Panc1 (cell line): ENCODE measurements at regions not wholly inside any gene's neighbourhood (a gene's known extent, or its start where the extent isn't known, plus 50 kb on each side); places are given as distances from the start of the nearest gene placed in this dataset.

Experiments
- ATAC-seq: fragments of 200-7000 bp; cut with Tn5 transposase; 2 replicates; pipeline ENCODE4 v1.9.1; 2020; ENCODE audit warnings: mild to moderate bottlenecking, moderate library complexity
- BruUV-seq: library from RNA; stranded (reverse); fragments of 400-500 nt; replicated peaks from 2 replicates; lab custom pipeline; 2021; lab: Mats Ljungman, UMichigan
- CTCF ChIA-PET: fragments of 300-600 bp; sonication (Branson Sonifier 250); formaldehyde crosslinking; loops from one replicate; lab custom pipeline; 2022; ENCODE audit warnings: antibody characterized with exemption; lab: Charles Lee
- POLR2A ChIA-PET: fragments of 300-600 bp; sonication (Branson Sonifier 250); formaldehyde crosslinking; loops from one replicate; lab custom pipeline; 2022; ENCODE audit warnings: antibody characterized with exemption; lab: Charles Lee
- DNase-seq: peaks from one replicate; pipeline ENCODE4 v3.0.0-alpha.2; 2010; ENCODE audit warnings: low read depth, low spot score
- H3K27ac ChIP-seq: 2 replicates; pipeline ENCODE4 v1.5.1; 2011; ENCODE audit warnings: mild to moderate bottlenecking, low read length, inconsistent platforms
- H3K27me3 ChIP-seq: fragments of 200-500 bp; sonication (Bioruptor generic); 2 replicates; pipeline ENCODE4 v1.6.0; 2014; ENCODE audit warnings: low read length, inconsistent platforms; ENCODE audit not compliant: control insufficient read depth, insufficient read depth
- H3K36me3 ChIP-seq: fragments of 200-500 bp; sonication (Bioruptor generic); 2 replicates; pipeline ENCODE4 v1.5.1; 2014; ENCODE audit warnings: inconsistent platforms, mild to moderate bottlenecking, low read length, moderate library complexity; ENCODE audit not compliant: control insufficient read depth, insufficient read depth
- H3K4me1 ChIP-seq: 2 replicates; pipeline ENCODE4 v1.5.1; 2011; ENCODE audit warnings: inconsistent platforms, mild to moderate bottlenecking, low read length, moderate library complexity; ENCODE audit not compliant: control insufficient read depth, insufficient read depth
- H3K4me3 ChIP-seq, 2 experiments: 2 replicates each; pipeline ENCODE4 v1.5.1; 2011 to 2012; ENCODE audit warnings: low read depth in 2 of 2, low read length in 2 of 2, mild to moderate bottlenecking in 2 of 2, inconsistent platforms in 1 of 2, moderate library complexity in 1 of 2
- H3K9me3 ChIP-seq: fragments of 200-500 bp; sonication (Bioruptor generic); 2 replicates; pipeline ENCODE4 v1.5.1; 2014; ENCODE audit warnings: low read depth, mild to moderate bottlenecking, inconsistent platforms, low read length, moderate library complexity; ENCODE audit not compliant: control insufficient read depth, insufficient read depth
- POLR2AphosphoS5 ChIP-seq: IDR thresholded peaks from 2 replicates; pipeline ENCODE4 v1.6.1; 2012; ENCODE audit warnings: mild to moderate bottlenecking, low read depth, low read length, moderate library complexity
- SIN3A ChIP-seq: IDR thresholded peaks from 2 replicates; pipeline ENCODE4 v1.6.1; 2012; ENCODE audit warnings: low read depth, mild to moderate bottlenecking, low read length, moderate library complexity, borderline replicate concordance; ENCODE audit not compliant: insufficient read depth
- TCF7L2 ChIP-seq: IDR thresholded peaks from 2 replicates; pipeline ENCODE4 v1.6.1; 2011; ENCODE audit warnings: mild to moderate bottlenecking, low read depth, low read length, inconsistent platforms
- in situ Hi-C: cut with HindIII; loops from 2 replicates; pipeline ENCODE4 v1.10.0; 2016; ENCODE audit warnings: low sequenced_read_pairs, low pct_unique_long_range_greater_than_20kb
- intact Hi-C: fragments of 100-400 bp; cut with micrococcal nuclease; formaldehyde crosslinking; loops from one replicate; pipeline ENCODE4 v1.10.0; 2022; ENCODE audit not compliant: unreplicated experiment
- TF ChIP-seq, protein P1 (sequence below), 2 experiments: IDR thresholded peaks; 2 replicates each; pipeline ENCODE4 v1.6.1; 2011 to 2012; ENCODE audit warnings: low read depth in 2 of 2, control low read depth in 1 of 2, low read length in 1 of 2, mild to moderate bottlenecking in 1 of 2, moderate library complexity in 1 of 2; ENCODE audit not compliant: insufficient read depth in 1 of 2
- TF ChIP-seq, protein P2 (sequence below): fragments of 450-650 bp; IDR thresholded peaks from 2 replicates; pipeline ENCODE4 v1.5.1; 2017; ENCODE audit warnings: mild to moderate bottlenecking

DNA sequence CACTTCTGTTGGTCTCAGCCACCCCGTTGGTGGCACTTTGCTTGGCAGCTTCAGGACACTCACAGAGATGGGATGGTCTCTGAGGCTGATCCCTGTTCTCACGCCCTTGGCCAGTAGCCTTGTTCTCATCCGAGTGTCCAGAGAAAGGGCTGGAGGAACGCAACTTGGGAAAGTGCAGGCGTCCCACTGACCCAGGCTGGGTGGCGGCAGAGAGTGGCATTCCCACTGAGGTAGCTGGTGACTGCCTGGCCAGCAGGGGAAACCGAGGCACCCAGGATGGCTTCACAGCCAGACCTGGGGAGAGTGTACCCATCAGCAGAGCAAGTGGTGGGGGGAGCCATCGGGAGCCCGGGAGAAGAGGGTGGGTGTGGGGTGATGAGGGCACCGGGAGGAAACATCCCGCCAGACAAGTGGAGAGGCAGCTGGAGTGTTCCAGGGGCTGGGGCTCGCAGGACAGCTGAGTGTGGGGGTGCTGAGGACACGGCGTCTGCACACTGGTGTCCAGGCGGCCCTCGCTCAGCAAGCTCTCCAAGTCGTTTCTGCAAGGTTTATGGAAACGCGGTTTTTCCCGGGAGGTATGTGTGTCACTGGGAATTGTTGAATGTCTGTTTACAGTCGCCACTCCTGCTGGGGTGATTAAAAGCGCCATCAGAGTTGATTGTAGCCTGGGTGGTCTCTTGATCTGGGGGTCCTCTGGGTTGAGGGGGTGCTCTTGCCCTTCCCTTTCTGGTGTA lies 97.8 kb downstream of the SIK1 start:
- POLR2A ChIA-PET, result no interaction called here
- intact Hi-C loops, result no loop called here
- ATAC-seq, result no peak

DNA sequence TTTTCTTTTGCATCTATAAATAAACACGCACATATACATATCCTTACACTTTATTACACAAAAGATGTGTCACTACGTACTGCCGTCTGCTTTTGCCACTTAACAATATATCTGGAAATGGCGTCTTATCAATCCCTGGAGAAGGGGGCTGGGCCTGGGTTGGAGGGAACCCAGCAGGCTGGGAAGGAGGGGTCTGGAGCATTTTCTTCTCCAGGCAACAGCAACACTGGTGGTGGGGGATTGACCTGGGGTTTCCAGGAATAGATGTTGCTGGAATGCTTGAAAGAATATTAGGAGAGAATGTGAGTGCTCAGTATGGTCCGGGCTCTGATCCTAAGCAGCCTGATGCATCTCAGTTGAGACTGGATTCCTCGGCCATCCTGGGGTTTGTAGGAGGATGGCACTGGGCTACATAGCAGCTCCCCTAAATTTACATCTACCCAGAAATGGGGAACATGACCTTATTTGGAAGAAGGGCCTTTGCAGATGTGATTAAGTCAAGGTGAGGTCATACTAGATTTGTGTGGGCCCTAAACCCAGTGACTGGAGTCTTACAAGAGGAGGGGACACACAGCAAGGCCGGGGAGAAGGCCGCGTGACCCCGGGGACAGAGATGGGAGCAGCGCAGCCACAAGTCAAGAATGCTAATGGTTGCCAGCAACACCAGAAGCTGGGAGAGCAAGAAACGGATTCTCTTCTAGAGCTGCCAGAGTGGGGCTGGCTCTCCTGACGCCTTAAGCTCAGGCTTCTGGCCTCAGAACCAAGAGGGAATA lies 98.6 kb downstream of the SIK1 start:
- Histone ChIP-seq H3K27ac (no peak overlapping the region), H3K9me3 (no peaks in the 10 kb centered on the region), H3K36me3 (no peaks in the 10 kb centered on the region), H3K27me3 (no peaks in the 10 kb centered on the region), H3K4me3 (no peak overlapping the region), H3K4me1 (peaks cover 9% of the 10 kb centered on the region)
- no TSS peak for BruUV-seq
- ATAC-seq (no peak), DNase-seq (no peak)
- intact Hi-C loops, result no loop called here
- in situ Hi-C loops, result no loop called here
- POLR2A ChIA-PET, result no interaction called here
- no peak for TF ChIP-seq SIN3A
- TF ChIP-seq TCF7L2, result no peak
- TF ChIP-seq POLR2AphosphoS5, result no peak
- TF ChIP-seq, protein P1, sequence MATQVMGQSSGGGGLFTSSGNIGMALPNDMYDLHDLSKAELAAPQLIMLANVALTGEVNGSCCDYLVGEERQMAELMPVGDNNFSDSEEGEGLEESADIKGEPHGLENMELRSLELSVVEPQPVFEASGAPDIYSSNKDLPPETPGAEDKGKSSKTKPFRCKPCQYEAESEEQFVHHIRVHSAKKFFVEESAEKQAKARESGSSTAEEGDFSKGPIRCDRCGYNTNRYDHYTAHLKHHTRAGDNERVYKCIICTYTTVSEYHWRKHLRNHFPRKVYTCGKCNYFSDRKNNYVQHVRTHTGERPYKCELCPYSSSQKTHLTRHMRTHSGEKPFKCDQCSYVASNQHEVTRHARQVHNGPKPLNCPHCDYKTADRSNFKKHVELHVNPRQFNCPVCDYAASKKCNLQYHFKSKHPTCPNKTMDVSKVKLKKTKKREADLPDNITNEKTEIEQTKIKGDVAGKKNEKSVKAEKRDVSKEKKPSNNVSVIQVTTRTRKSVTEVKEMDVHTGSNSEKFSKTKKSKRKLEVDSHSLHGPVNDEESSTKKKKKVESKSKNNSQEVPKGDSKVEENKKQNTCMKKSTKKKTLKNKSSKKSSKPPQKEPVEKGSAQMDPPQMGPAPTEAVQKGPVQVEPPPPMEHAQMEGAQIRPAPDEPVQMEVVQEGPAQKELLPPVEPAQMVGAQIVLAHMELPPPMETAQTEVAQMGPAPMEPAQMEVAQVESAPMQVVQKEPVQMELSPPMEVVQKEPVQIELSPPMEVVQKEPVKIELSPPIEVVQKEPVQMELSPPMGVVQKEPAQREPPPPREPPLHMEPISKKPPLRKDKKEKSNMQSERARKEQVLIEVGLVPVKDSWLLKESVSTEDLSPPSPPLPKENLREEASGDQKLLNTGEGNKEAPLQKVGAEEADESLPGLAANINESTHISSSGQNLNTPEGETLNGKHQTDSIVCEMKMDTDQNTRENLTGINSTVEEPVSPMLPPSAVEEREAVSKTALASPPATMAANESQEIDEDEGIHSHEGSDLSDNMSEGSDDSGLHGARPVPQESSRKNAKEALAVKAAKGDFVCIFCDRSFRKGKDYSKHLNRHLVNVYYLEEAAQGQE (IDR thresholded peaks at IDR 0.05; ENCODE audit: insufficient read depth in 1 of 2, low read depth in 2 of 2, low read length in 1 of 2), result no peak
- CTCF ChIA-PET, result interaction anchor here (1.2 kb wide), 1 partner anchor 13 kb away, joined by 3 read pairs; no protein-coding TSS in a partner anchor

More for the DNA sequence above, 97.8 kb downstream of the SIK1 start:
- Histone ChIP-seq H3K4me3 (no peak overlapping the region), H3K27me3 (no peaks in the 10 kb centered on the region), H3K27ac (no peak overlapping the region), H3K36me3 (no peaks in the 10 kb centered on the region), H3K4me1 (peaks cover 16% of the 10 kb centered on the region), H3K9me3 (no peaks in the 10 kb centered on the region)
- TF ChIP-seq TCF7L2, result no peak
- TF ChIP-seq SIN3A, result no peak
- TF ChIP-seq, protein P2, sequence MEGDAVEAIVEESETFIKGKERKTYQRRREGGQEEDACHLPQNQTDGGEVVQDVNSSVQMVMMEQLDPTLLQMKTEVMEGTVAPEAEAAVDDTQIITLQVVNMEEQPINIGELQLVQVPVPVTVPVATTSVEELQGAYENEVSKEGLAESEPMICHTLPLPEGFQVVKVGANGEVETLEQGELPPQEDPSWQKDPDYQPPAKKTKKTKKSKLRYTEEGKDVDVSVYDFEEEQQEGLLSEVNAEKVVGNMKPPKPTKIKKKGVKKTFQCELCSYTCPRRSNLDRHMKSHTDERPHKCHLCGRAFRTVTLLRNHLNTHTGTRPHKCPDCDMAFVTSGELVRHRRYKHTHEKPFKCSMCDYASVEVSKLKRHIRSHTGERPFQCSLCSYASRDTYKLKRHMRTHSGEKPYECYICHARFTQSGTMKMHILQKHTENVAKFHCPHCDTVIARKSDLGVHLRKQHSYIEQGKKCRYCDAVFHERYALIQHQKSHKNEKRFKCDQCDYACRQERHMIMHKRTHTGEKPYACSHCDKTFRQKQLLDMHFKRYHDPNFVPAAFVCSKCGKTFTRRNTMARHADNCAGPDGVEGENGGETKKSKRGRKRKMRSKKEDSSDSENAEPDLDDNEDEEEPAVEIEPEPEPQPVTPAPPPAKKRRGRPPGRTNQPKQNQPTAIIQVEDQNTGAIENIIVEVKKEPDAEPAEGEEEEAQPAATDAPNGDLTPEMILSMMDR, result no peak
- TF ChIP-seq, protein P1 (IDR thresholded peaks at IDR 0.05; ENCODE audit: insufficient read depth in 1 of 2, low read depth in 2 of 2, low read length in 1 of 2), result no peak
- TF ChIP-seq POLR2AphosphoS5, result no peak
- no TSS peak for BruUV-seq
- CTCF ChIA-PET, result interaction anchor here (1.2 kb wide), 1 partner anchor 12 kb away, joined by 3 read pairs; no protein-coding TSS in a partner anchor
- DNase-seq, result no peak
- in situ Hi-C loops, result no loop called here
